ENCODE measurements at regions not wholly inside any gene's neighbourhood (a gene's known extent, or its start where the extent isn't known, plus 50 kb on each side); places are given as distances from the start of the nearest gene placed in this dataset.

DNA sequence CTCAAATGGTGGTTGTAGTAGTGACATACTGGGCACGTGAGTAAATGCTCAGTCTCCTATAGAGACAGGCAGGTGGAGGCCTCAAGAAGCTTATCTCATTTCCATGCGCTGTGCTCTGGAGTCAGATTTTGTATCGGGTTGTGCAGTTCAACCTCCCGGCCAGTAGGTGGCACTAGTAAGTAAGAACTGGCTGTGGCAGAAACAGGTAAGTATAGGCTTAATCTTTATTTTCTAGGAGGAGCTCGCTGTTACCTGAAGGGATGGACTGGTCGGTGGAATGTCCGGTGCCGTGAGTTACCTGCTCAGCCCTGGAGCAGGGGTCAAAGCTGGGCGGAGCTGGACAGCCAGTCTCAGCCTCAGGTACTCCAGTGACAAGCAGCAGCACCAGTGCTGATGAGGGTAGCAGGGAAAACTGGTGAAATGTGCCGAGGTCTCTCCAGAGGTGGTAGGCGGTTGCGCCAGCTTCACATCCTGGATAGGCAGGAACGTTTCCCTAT lies 880.1 kb upstream of the SEMA6A start:
- TF ChIP-seq ZFX (IDR thresholded peaks at IDR 0.05; ENCODE audit: borderline replicate concordance): no peak
- TF ChIP-seq, protein P1, sequence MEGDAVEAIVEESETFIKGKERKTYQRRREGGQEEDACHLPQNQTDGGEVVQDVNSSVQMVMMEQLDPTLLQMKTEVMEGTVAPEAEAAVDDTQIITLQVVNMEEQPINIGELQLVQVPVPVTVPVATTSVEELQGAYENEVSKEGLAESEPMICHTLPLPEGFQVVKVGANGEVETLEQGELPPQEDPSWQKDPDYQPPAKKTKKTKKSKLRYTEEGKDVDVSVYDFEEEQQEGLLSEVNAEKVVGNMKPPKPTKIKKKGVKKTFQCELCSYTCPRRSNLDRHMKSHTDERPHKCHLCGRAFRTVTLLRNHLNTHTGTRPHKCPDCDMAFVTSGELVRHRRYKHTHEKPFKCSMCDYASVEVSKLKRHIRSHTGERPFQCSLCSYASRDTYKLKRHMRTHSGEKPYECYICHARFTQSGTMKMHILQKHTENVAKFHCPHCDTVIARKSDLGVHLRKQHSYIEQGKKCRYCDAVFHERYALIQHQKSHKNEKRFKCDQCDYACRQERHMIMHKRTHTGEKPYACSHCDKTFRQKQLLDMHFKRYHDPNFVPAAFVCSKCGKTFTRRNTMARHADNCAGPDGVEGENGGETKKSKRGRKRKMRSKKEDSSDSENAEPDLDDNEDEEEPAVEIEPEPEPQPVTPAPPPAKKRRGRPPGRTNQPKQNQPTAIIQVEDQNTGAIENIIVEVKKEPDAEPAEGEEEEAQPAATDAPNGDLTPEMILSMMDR (IDR thresholded peaks at IDR 0.05): peak; percentile 89

Data from 22Rv1 (cell line).